Lower leg skin (tissue), 4 donors: ENCODE measurements at regions not wholly inside any gene's neighbourhood (a gene's known extent, or its start where the extent isn't known, plus 50 kb on each side); places are given as distances from the start of the nearest gene placed in this dataset.

Experiments used
- DNase-seq, 2 donors: peaks; one replicate each; pipeline ENCODE4 v3.0.0-alpha.2; 2019; ENCODE audit warnings: low spot score in 2 of 2
- H3K4me3 ChIP-seq: fragments of 200-600 bp; sonication (generic); 2 replicates; pipeline ENCODE4 v1.5.1; 2017; ENCODE audit warnings: mild to moderate bottlenecking, low read depth; ENCODE audit not compliant: poor library complexity, severe bottlenecking
- POLR2A ChIP-seq, 2 donors: fragments of 450-650 bp; IDR thresholded peaks; one replicate each; pipeline ENCODE4 v1.6.1; 2016 to 2017; ENCODE audit warnings: antibody characterized with exemption in 2 of 2, mild to moderate bottlenecking in 1 of 2, moderate library complexity in 1 of 2
- WGBS, 2 donors: methylation state at CpG; one replicate each; pipeline ENCODE4 v1.1.5; 2018; 5-methylcytosine and 5-hydroxymethylcytosine counted together
- intact Hi-C: fragments of 100-400 bp; cut with DNase I; formaldehyde crosslinking; loops from one replicate; pipeline ENCODE4 v1.15.0; 2023; ENCODE audit warnings: low total_unique reads
- TF ChIP-seq, protein P1 (sequence below), 3 donors: fragments of 450-650 bp; IDR thresholded peaks; one replicate each; pipeline ENCODE4 v1.5.1; 2016; ENCODE audit warnings: antibody characterized with exemption in 3 of 3, mild to moderate bottlenecking in 3 of 3, moderate library complexity in 2 of 3

- no peak for TF ChIP-seq POLR2A (IDR thresholded peaks at IDR 0.05)
- TF ChIP-seq, protein P1, sequence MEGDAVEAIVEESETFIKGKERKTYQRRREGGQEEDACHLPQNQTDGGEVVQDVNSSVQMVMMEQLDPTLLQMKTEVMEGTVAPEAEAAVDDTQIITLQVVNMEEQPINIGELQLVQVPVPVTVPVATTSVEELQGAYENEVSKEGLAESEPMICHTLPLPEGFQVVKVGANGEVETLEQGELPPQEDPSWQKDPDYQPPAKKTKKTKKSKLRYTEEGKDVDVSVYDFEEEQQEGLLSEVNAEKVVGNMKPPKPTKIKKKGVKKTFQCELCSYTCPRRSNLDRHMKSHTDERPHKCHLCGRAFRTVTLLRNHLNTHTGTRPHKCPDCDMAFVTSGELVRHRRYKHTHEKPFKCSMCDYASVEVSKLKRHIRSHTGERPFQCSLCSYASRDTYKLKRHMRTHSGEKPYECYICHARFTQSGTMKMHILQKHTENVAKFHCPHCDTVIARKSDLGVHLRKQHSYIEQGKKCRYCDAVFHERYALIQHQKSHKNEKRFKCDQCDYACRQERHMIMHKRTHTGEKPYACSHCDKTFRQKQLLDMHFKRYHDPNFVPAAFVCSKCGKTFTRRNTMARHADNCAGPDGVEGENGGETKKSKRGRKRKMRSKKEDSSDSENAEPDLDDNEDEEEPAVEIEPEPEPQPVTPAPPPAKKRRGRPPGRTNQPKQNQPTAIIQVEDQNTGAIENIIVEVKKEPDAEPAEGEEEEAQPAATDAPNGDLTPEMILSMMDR (IDR thresholded peaks at IDR 0.05): peak in 1 of 3 donors; percentile 65
- intact Hi-C loops: no loop called here
- H3K4me3 ChIP-seq: no peak overlapping the region
- 8 to 10% methylated on average over 6 of the region's 6 CpGs for WGBS, 2 donors
- peak; percentile 71 to 91 for DNase-seq
These were observed 51.2 kb upstream of the CDH5 start for GRCh38 chr16:66315210-66315825.

DNA sequence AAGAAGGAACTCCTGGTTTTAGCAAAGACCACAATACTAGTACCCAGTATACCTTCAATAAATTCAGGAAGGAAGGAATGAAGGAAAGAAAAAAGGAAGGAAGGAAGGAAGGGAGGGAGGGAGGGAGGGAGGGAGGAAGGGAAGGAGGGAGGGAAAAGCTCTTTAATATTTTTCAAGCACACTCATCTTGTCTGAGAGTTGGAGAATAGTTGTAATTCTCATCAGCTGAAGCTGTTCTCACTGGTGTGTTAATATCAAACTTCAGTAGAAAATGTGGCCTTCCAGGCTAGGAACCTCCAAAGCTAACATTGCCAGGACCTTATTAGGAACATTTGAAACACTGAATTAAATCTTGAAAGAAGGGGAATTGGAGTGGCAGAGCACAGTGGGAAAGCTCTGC lies 55.2 kb upstream of the CDH5 start:
- no peak overlapping the region for H3K4me3 ChIP-seq
- TF ChIP-seq POLR2A (IDR thresholded peaks at IDR 0.05): no peak
- TF ChIP-seq, protein P1 (IDR thresholded peaks at IDR 0.05): no peak
- no peak for DNase-seq
- intact Hi-C loops: no loop called here

- intact Hi-C loops: no loop called here
- H3K4me3 ChIP-seq: no peak overlapping the region
- 88 to 91% methylated on average over 15 of the region's 15 CpGs for WGBS, 2 donors
- TF ChIP-seq, protein P1 (IDR thresholded peaks at IDR 0.05): no peak
- TF ChIP-seq POLR2A (IDR thresholded peaks at IDR 0.05): no peak
- no peak for DNase-seq
These were observed 57.2 kb upstream of the CDH5 start for GRCh38 chr16:66309215-66309807.

DNA sequence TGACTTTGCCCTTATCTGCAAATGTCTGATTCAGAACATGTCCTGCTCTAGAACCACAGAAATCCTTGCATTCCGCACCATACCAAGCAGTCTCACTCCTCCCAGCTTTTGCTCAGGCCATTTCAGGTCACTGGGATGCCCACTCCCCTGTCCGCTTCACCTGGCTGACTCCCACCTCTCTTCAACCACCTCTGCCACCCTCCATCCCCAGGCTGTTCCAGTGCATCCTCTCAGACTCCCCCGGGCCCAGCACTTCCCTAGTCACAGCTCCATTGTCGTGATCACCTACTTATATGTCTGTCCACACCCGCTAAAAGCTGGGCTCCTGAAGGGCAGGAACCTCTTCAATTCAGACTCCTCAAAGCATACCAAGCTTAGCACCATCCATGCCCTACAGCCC lies 58.4 kb upstream of the CDH5 start:
- WGBS, 2 donors: 95 to 96% methylated on average over 5 of the region's 5 CpGs
- TF ChIP-seq, protein P1 (IDR thresholded peaks at IDR 0.05): no peak
- no peak for TF ChIP-seq POLR2A (IDR thresholded peaks at IDR 0.05)
- intact Hi-C loops: no loop called here
- H3K4me3 ChIP-seq: no peak overlapping the region
- DNase-seq: no peak

GRCh38 chr16:66306366-66307150 lies 59.9 kb upstream of the CDH5 start:
- no peak for TF ChIP-seq POLR2A (IDR thresholded peaks at IDR 0.05)
- TF ChIP-seq, protein P1 (IDR thresholded peaks at IDR 0.05): no peak
- 79 to 86% methylated on average over 9 of the region's 9 CpGs for WGBS, 2 donors
- no peak overlapping the region for H3K4me3 ChIP-seq
- intact Hi-C loops: no loop called here
- DNase-seq: peak in 1 of 2 donors; percentile 52
